ENCODE measurements at regions not wholly inside any gene's neighbourhood (a gene's known extent, or its start where the extent isn't known, plus 50 kb on each side); places are given as distances from the start of the nearest gene placed in this dataset.

DNA sequence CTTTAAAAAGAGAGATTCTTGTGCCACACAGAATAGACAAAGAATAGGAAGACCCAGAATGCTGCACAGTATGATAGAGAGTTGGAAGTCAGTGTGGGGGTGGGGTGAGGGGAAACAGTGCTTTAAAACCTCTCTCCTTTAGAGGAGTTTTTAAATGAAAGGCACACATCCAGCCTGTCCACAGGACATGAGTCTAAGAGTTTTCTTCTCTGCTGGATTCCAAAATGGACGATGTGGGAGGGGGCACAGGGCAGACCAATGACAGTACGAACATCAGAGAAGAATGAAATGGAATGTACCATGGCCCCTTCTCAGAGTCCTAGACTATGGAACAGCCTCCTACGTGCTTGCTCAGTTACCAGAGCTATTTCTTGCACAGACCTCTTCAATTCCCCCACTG is 458.2 kb upstream of the DAB1 start:
- H3K36me3 ChIP-seq (ENCODE audit: control insufficient read depth, insufficient read depth, low read length) = no peaks in the 10 kb centered on the region
- no peak overlapping the region for H3K9ac ChIP-seq (ENCODE audit: insufficient read depth, low read length)
- no peaks in the 10 kb centered on the region for H3K4me1 ChIP-seq (ENCODE audit: control insufficient read depth, extremely low read depth, insufficient read depth, low read length)
- H2AFZ ChIP-seq (ENCODE audit: low read length) = no peak overlapping the region
- no peak overlapping the region for H3K4me3 ChIP-seq (replicated peaks in 1 of 4; ENCODE audit: control extremely low read depth in 1 of 4, insufficient read depth in 1 of 4, low read depth in 3 of 4, low read length in 4 of 4)
- H3K27me3 ChIP-seq (ENCODE audit: control insufficient read depth, insufficient read depth, low read length) = no peaks in the 10 kb centered on the region
- H3K9me3 ChIP-seq (ENCODE audit: control insufficient read depth, insufficient read depth, low read depth, low read length) = no peaks in the 10 kb centered on the region
- peak in 1 of 2 donors; percentile 21 for DNase-seq (ENCODE audit: low read depth in 2 of 2)
- H3K79me2 ChIP-seq (ENCODE audit: control insufficient read depth, insufficient read depth, low read length) = no peaks in the 10 kb centered on the region
- H4K20me1 ChIP-seq (ENCODE audit: control insufficient read depth, extremely low read depth, insufficient read depth, low read length) = no peaks in the 10 kb centered on the region
- no peak overlapping the region for H3K4me2 ChIP-seq (ENCODE audit: extremely low read depth, insufficient read depth, low read length)
- no peak overlapping the region for H3K27ac ChIP-seq (ENCODE audit: insufficient read depth, low read length)
- TF ChIP-seq EZH2 (IDR thresholded peaks at IDR 0.05; ENCODE audit: low read length, missing control alignments) = no peak
- TF ChIP-seq, protein P1, sequence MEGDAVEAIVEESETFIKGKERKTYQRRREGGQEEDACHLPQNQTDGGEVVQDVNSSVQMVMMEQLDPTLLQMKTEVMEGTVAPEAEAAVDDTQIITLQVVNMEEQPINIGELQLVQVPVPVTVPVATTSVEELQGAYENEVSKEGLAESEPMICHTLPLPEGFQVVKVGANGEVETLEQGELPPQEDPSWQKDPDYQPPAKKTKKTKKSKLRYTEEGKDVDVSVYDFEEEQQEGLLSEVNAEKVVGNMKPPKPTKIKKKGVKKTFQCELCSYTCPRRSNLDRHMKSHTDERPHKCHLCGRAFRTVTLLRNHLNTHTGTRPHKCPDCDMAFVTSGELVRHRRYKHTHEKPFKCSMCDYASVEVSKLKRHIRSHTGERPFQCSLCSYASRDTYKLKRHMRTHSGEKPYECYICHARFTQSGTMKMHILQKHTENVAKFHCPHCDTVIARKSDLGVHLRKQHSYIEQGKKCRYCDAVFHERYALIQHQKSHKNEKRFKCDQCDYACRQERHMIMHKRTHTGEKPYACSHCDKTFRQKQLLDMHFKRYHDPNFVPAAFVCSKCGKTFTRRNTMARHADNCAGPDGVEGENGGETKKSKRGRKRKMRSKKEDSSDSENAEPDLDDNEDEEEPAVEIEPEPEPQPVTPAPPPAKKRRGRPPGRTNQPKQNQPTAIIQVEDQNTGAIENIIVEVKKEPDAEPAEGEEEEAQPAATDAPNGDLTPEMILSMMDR (conservative IDR thresholded peaks at IDR 0.05 in 1 of 2, IDR thresholded peaks at IDR 0.05 in 1 of 2; ENCODE audit: low read depth in 1 of 2, low read length in 2 of 2) = no peak

DNA sequence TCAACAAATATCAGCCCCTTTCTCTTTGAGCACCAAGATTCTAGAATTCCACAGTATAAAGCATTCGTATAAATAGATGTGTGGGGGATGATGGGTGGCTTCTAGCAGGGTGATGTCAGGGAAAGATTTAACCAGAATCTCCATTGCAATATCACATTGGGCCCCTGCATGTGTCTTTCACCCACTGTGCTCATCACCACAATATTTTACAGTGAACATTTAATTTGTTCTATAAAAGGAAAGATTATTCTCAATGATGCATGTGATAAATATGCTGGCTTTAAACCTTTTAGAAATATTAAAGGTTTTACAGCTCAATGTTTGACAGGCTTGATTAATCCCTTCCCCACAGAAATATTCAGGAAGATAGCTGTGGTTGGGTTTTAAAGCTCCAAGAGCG is 457.8 kb upstream of the DAB1 start:
- Histone ChIP-seq H3K4me3 (replicated peaks in 1 of 4; ENCODE audit: control extremely low read depth in 1 of 4, insufficient read depth in 1 of 4, low read depth in 3 of 4, low read length in 4 of 4) (no peak overlapping the region), H3K9ac (ENCODE audit: insufficient read depth, low read length) (no peak overlapping the region), H3K4me2 (ENCODE audit: extremely low read depth, insufficient read depth, low read length) (no peak overlapping the region), H3K27ac (ENCODE audit: insufficient read depth, low read length) (no peak overlapping the region), H3K9me3 (ENCODE audit: control insufficient read depth, insufficient read depth, low read depth, low read length) (no peaks in the 10 kb centered on the region), H3K27me3 (ENCODE audit: control insufficient read depth, insufficient read depth, low read length) (no peaks in the 10 kb centered on the region), H3K4me1 (ENCODE audit: control insufficient read depth, extremely low read depth, insufficient read depth, low read length) (no peaks in the 10 kb centered on the region), H3K36me3 (ENCODE audit: control insufficient read depth, insufficient read depth, low read length) (no peaks in the 10 kb centered on the region), H2AFZ (ENCODE audit: low read length) (no peak overlapping the region), H4K20me1 (ENCODE audit: control insufficient read depth, extremely low read depth, insufficient read depth, low read length) (no peaks in the 10 kb centered on the region), H3K79me2 (ENCODE audit: control insufficient read depth, insufficient read depth, low read length) (no peaks in the 10 kb centered on the region)
- TF ChIP-seq, protein P1 (conservative IDR thresholded peaks at IDR 0.05 in 1 of 2, IDR thresholded peaks at IDR 0.05 in 1 of 2; ENCODE audit: low read depth in 1 of 2, low read length in 2 of 2) = no peak
- no peak for TF ChIP-seq EZH2 (IDR thresholded peaks at IDR 0.05; ENCODE audit: low read length, missing control alignments)
- DNase-seq (ENCODE audit: low read depth in 2 of 2) = peak in 1 of 2 donors; percentile 64

- H3K4me2 ChIP-seq (ENCODE audit: extremely low read depth, insufficient read depth, low read length) = no peak overlapping the region
- no peak for DNase-seq (ENCODE audit: low read depth in 2 of 2)
- no peak for TF ChIP-seq EZH2 (IDR thresholded peaks at IDR 0.05; ENCODE audit: low read length, missing control alignments)
- TF ChIP-seq, protein P1 (conservative IDR thresholded peaks at IDR 0.05 in 1 of 2, IDR thresholded peaks at IDR 0.05 in 1 of 2; ENCODE audit: low read depth in 1 of 2, low read length in 2 of 2) = no peak
- no peaks in the 10 kb centered on the region for H3K79me2 ChIP-seq (ENCODE audit: control insufficient read depth, insufficient read depth, low read length)
- H3K27me3 ChIP-seq (ENCODE audit: control insufficient read depth, insufficient read depth, low read length) = no peaks in the 10 kb centered on the region
- H2AFZ ChIP-seq (ENCODE audit: low read length) = no peak overlapping the region
- H3K9me3 ChIP-seq (ENCODE audit: control insufficient read depth, insufficient read depth, low read depth, low read length) = no peaks in the 10 kb centered on the region
- no peaks in the 10 kb centered on the region for H3K36me3 ChIP-seq (ENCODE audit: control insufficient read depth, insufficient read depth, low read length)
- H3K9ac ChIP-seq (ENCODE audit: insufficient read depth, low read length) = no peak overlapping the region
- H3K27ac ChIP-seq (ENCODE audit: insufficient read depth, low read length) = no peak overlapping the region
- no peak overlapping the region for H3K4me3 ChIP-seq (replicated peaks in 1 of 4; ENCODE audit: control extremely low read depth in 1 of 4, insufficient read depth in 1 of 4, low read depth in 3 of 4, low read length in 4 of 4)
- no peaks in the 10 kb centered on the region for H4K20me1 ChIP-seq (ENCODE audit: control insufficient read depth, extremely low read depth, insufficient read depth, low read length)
- H3K4me1 ChIP-seq (ENCODE audit: control insufficient read depth, extremely low read depth, insufficient read depth, low read length) = no peaks in the 10 kb centered on the region
Observed at GRCh38 chr1:57879700-57880099, 455.8 kb upstream of the DAB1 start.
